Inflammatory macrophage (primary cell): ENCODE measurements at regions not wholly inside any gene's neighbourhood (a gene's known extent, or its start where the extent isn't known, plus 50 kb on each side); places are given as distances from the start of the nearest gene placed in this dataset.

Source experiments
- DNase-seq, 2 donors: peaks; one replicate each; pipeline ENCODE4 v3.0.0-alpha.2; 2020 to 2022

DNA sequence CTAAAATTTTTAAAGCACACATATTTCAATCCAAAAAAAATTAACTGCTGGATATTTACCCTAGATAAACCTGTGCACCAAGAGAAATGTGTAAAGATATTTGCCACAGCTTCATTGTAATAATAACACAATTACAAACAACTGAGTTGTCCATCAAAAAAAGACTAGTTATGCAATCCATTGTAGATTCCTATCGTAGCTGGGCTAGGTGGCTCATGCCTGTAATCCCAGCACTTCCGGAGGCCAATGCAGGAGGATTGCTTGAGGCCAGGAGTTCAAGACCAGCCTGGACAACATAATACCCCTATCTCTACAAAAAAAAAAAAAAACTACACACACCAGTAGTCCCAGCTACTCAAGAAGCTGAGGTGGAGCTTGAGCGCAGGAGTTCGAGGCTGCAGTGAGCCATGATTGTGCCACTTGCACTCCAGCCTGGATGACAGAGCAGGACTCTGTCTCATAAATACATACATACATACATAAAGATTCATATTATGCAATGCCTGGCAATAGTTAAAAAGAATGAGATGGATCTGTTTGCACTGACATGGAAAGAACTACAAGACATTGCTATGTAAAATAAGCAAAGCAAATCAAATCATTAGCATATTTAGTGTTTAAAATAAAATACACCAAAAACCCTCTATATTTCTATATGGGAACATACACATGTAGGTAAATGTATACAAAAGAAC is 56.5 kb upstream of the CCDC28A start:
- no peak for DNase-seq

DNA sequence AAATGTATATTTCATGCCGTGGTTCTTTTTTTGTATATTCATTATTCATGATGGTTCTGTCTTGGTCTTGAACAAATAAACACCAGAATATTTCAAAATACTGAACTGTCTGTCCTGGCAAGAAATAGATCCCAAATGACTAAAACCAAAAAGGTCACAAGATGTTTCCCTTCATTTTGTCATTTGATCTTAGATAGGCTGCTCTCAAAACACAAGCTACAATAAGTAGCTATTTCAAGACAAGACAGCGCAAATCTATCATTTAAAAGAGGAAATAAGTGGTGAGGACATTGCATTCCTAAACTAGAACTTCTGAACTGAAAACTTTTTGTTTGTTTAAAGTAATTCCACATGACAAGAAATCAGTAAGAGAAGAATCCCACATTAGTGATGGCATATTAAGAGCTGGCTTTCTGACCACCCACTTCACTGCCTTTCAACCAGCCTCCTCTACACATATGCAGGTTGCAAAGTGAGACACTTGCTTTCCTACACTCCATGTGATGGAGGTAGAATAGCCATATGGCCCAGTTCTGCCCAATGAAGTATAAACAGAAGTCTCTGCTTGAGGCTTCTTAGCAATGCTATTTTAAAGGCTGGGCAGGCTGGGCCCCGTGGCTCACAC is 54.4 kb upstream of the CCDC28A start:
- peak; percentile 6 to 43 for DNase-seq

DNA sequence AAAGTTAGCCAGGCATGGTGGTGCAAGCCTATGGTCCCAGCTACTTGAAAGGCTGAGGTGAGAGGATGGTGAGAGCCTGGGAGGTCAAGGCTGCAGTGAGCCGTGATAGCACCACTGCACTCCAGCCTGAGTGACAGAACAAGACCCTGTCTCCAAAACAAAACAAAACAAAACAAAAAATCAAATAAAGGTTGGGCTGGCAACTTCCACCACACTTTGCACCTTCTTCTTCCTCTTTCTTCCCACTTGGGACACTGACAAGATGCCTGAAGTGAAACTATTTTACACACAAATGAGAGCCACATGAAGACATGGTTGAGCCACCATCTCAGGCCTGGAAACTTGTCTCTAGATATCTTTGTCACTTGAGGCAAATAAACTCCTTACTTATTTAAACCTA is 53.8 kb upstream of the CCDC28A start:
- peak; percentile 33 to 36 for DNase-seq

DNA sequence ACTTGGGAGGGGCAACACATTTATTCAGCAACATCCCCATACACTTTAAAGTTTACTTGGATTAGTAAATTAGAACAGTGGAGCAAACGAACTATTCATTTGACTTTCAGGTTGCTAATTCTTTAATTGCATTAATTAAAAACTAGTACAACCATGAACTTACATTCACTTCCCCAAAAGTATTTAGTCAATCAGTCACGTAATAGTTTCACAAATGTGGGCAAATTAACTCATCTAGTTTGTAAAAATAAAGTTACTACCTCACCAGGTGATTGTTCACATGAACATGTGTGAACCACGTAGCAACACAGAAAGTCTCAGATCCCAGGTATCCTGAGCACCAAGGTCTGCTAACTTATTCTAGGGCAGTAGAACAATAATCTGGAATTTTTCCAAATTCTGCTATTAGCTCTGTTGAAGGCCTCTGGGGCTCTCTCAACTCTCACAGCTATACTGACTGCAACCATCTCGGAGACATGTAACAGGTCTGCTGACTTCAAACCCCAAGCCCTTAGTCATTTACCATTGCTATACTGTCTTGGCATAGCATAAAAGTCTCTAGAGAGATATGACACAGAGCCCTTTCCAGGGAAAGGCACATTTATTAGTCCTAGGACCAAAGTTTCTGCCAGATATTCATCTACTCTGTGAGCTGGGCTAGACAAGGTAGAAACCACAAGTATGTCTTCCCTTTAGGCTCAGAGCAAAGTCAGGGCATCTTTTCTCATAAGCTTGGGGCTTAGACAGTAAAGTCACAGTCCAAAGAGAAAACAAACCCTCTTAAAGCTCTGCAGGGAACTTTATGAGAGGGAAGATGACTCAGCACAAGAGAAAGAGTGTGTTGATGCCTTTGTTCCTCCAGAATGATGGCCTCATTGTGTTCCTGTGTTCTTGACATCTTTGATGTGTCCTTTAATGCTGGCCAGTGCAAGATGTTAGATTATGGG is 50.9 kb upstream of the CCDC28A start:
- peak; percentile 7 to 9 for DNase-seq
